Right lobe of liver (tissue), 6 donors: ENCODE measurements at regions not wholly inside any gene's neighbourhood (a gene's known extent, or its start where the extent isn't known, plus 50 kb on each side); places are given as distances from the start of the nearest gene placed in this dataset.

Source experiments
- ATAC-seq, 4 donors: fragments of 200-7000 bp; cut with Tn5 transposase; one replicate each; pipeline ENCODE4 v1.9.1; 2020; ENCODE audit warnings: mild to moderate bottlenecking in 4 of 4, moderate library complexity in 4 of 4
- DNase-seq, 3 donors: peaks; one replicate each; pipeline ENCODE4 v3.0.0-alpha.2; 2020
- H3K27ac ChIP-seq, 3 donors: fragments of 200-600 bp; one replicate each; pipeline ENCODE4 v1.8.0; 2022
- H3K27me3 ChIP-seq, 2 donors: fragments of 200-600 bp; one replicate each; pipeline ENCODE4 v1.8.0; 2022
- H3K36me3 ChIP-seq, 4 donors: fragments of 200-600 bp; sonication (generic) in 1 of 4; one replicate each; pipeline versions ENCODE4 v1.5.1 to v1.8.0; 2017 to 2022; ENCODE audit warnings: control low read depth in 1 of 4
- H3K4me1 ChIP-seq, 4 donors: fragments of 200-600 bp; sonication (generic) in 1 of 4; one replicate each; pipeline versions ENCODE4 v1.5.1 to v1.8.0; 2017 to 2022; ENCODE audit warnings: control low read depth in 1 of 4
- H3K4me3 ChIP-seq, 3 donors: fragments of 200-600 bp; one replicate each; pipeline ENCODE4 v1.8.0; 2022
- H3K9me3 ChIP-seq, 4 donors: fragments of 200-600 bp; sonication (generic) in 1 of 4; one replicate each; pipeline versions ENCODE4 v1.5.1 to v1.8.0; 2017 to 2022; ENCODE audit warnings: control low read depth in 1 of 4
- CTCF ChIP-seq, 4 donors: fragments of 200-600 bp in 3 of 4; fragments of 450-650 bp in 1 of 4; IDR thresholded peaks; one replicate each; pipeline versions ENCODE4 v1.5.1 to v1.8.0; 2016 to 2022; ENCODE audit warnings: antibody characterized with exemption in 4 of 4, mild to moderate bottlenecking in 2 of 4
- POLR2A ChIP-seq: fragments of 450-650 bp; IDR thresholded peaks from one replicate; pipeline ENCODE4 v1.6.1; 2017; ENCODE audit warnings: antibody characterized with exemption, mild to moderate bottlenecking
- WGBS: methylation state at CpG from one replicate; pipeline ENCODE4 v1.1.6; 2018; ENCODE audit warnings: low coverage, low lambda C conversion rate; ENCODE audit not compliant: insufficient coverage; ENCODE audit errors: missing lambda C conversion rate; 5-methylcytosine and 5-hydroxymethylcytosine counted together
- intact Hi-C, 2 donors: fragments of 100-400 bp; cut with DNase I; formaldehyde crosslinking; loops; one replicate each; pipeline versions ENCODE4 v1.11.2 to v1.14.1; 2022
- donor health status: DM: no; HTN: yes; CAD: no.
- donor health status: DM: no; HTN: no; CAD: no.
- donor health status: DM: no; HTN: no; CAD: no.
- donor health status: DM: no; HTN: yes; CAD: no.
- donor health status: DM: no; HTN: yes; CAD: no.

DNA sequence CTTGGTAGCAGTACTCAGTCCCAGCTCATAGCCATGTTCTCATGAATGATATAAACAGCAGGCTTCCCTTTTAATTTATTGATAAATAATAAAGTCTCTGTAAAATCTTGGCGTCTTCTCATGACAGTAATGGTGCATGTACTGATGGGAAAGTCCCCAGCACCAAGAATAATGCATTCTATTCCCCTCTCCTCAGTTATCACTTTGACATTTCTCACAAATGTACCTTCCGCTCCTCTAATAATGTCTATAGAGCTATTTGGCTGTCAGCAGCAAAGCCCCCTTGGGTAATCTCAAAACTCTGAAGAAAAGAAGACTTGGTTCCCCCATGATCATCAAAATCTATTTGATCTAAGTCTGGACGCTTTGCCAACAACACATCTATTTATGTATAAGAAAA, 185.0 kb upstream of the SPTLC3 start:
- intact Hi-C loops, result no loop called here
- no peaks in the 10 kb centered on the region for H3K9me3 ChIP-seq
- H3K27ac ChIP-seq, result no peak overlapping the region
- no peak for ATAC-seq
- TF ChIP-seq POLR2A, result no peak
- TF ChIP-seq CTCF (IDR thresholded peaks at IDR 0.05), result no peak
- H3K4me3 ChIP-seq, result no peak overlapping the region
- H3K27me3 ChIP-seq, result no peaks in the 10 kb centered on the region
- no peaks in the 10 kb centered on the region for H3K36me3 ChIP-seq
- WGBS, result 15% methylated on average over 2 of the region's 3 CpGs
- H3K4me1 ChIP-seq, result no peaks in the 10 kb centered on the region
- DNase-seq, result no peak

GRCh38 chr20:12824328-12825225, 184.2 kb upstream of the SPTLC3 start:
- no peaks in the 10 kb centered on the region for H3K27me3 ChIP-seq
- no peak overlapping the region for H3K4me3 ChIP-seq
- intact Hi-C loops, result no loop called here
- no peak for ATAC-seq
- no peak for DNase-seq
- H3K4me1 ChIP-seq, result no peaks in the 10 kb centered on the region
- 17% methylated on average over 6 of the region's 6 CpGs for WGBS
- no peak overlapping the region for H3K27ac ChIP-seq
- H3K36me3 ChIP-seq, result no peaks in the 10 kb centered on the region
- H3K9me3 ChIP-seq, result no peaks in the 10 kb centered on the region
- TF ChIP-seq CTCF (IDR thresholded peaks at IDR 0.05), result no peak
- no peak for TF ChIP-seq POLR2A

- DNase-seq (no peak), ATAC-seq (no peak)
- Histone ChIP-seq H3K9me3 (no peaks in the 10 kb centered on the region), H3K27ac (no peak overlapping the region), H3K4me1 (no peaks in the 10 kb centered on the region), H3K4me3 (no peak overlapping the region), H3K36me3 (no peaks in the 10 kb centered on the region), H3K27me3 (no peaks in the 10 kb centered on the region)
- no peak for TF ChIP-seq CTCF (IDR thresholded peaks at IDR 0.05)
- TF ChIP-seq POLR2A, result no peak
- intact Hi-C loops, result no loop called here
- 52% methylated on average over 5 of the region's 6 CpGs for WGBS
Observed at GRCh38 chr20:12825226-12825595, 183.6 kb upstream of the SPTLC3 start.

DNA sequence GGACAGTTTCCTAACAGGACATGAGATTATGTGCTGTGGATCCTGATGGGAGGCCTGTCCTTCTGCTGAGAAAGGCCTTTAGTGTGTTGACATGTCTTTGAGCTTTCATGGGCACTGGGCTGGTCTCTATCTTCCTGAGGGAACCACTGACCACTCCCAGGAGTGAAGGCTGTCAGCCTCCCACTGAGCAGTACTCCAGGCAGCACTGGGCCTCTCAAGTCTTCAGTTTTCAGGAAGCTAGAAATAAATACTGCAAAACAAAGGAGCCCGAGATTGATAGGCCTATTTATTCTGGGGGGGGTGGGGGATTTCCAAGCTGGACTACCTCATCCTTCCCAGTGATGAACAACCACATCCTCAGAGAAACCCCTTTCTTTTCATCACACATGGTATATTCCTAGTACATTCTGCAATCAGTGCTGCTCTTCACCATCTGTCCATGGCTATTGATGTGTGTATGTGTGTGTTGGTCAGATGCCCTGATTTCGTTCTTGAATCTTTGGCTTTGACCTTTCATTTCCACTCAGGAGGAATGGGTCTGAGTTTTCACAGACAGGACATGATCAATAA, 180.9 kb upstream of the SPTLC3 start:
- no peaks in the 10 kb centered on the region for H3K9me3 ChIP-seq
- H3K4me1 ChIP-seq, result no peaks in the 10 kb centered on the region
- no peak for TF ChIP-seq CTCF (IDR thresholded peaks at IDR 0.05)
- no peak for TF ChIP-seq POLR2A
- intact Hi-C loops, result no loop called here
- WGBS, result 28% methylated on average over 2 of the region's 2 CpGs
- DNase-seq, result no peak
- ATAC-seq, result no peak
- no peak overlapping the region for H3K27ac ChIP-seq
- H3K27me3 ChIP-seq, result no peaks in the 10 kb centered on the region
- H3K4me3 ChIP-seq, result no peak overlapping the region
- no peaks in the 10 kb centered on the region for H3K36me3 ChIP-seq
